GM12874 (cell line): ENCODE measurements at regions not wholly inside any gene's neighbourhood (a gene's known extent, or its start where the extent isn't known, plus 50 kb on each side); places are given as distances from the start of the nearest gene placed in this dataset.

Source experiments
- CTCF ChIP-seq: IDR thresholded peaks from 2 replicates; pipeline ENCODE4 v1.5.1; 2011; ENCODE audit warnings: low read depth, mild to moderate bottlenecking, control low read depth, low read length, moderate library complexity; ENCODE audit not compliant: insufficient read depth

DNA sequence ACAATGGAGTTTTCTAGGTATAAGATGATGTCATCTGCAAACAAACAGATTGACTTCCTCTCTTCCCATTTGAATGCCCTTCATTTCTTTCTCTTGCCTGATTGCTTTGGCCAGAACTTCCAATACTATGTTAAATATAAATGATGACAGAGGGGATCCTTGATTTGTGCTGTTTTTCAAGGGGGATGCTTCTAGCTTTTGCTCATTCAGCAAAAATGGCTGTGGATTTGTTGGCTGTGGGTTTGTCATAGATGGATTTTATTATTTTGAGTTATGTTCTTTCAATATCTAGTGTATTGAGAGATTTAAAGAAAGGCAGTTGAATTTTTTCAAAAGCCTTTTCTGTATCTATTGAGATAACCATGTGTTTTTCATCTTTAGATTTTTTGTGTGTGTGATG is 662.4 kb upstream of the EYS start:
- TF ChIP-seq CTCF: no peak

DNA sequence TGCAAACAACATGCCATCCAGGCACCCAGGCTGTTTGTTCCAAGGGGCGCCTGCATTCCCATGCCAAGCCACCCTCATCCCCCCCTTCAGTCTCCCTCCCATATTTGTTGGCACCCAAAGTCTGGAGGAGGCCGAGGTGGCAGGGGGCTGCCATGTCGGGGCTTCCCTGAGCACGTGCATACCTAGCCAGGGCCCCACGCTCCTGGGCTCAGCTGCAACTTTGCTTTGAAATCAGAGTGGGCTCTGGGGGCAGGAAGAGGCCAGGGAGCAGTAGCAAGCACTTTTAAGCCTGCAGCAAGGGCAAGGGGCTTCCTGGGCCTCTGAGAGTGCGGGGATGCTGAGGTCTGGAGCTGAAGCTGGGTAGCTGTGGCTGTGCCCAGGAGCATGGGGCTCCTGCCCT is 655.9 kb upstream of the EYS start:
- no peak for TF ChIP-seq CTCF

GRCh38 chr6:66361886-66362285 is 654.9 kb upstream of the EYS start:
- no peak for TF ChIP-seq CTCF

- TF ChIP-seq CTCF: no peak
Measured at GRCh38 chr6:66357781-66358180, 650.8 kb upstream of the EYS start.

- TF ChIP-seq CTCF: no peak
Measured at GRCh38 chr6:66355471-66355870, 648.4 kb upstream of the EYS start.

DNA sequence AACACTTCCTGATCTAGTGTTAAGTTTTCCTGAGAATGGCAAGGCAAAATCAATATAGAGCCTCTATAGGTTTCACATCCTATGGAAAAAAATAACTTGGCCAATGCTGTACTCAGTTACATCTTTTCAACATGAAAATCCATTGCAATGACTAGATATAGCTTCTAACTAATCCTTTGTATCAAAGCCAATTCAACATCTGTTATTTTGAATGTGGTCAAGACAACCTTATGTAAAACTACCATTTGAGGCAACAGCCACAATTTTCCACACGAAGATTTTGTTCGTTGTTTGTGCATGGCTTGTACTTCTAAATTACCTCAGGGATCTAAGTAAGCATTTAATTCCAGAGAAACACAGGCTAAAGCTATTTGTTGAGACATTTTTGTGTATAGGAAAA is 637.8 kb upstream of the EYS start:
- no peak for TF ChIP-seq CTCF

- TF ChIP-seq CTCF: no peak
Measured at GRCh38 chr6:66340736-66341135, 633.7 kb upstream of the EYS start.

DNA sequence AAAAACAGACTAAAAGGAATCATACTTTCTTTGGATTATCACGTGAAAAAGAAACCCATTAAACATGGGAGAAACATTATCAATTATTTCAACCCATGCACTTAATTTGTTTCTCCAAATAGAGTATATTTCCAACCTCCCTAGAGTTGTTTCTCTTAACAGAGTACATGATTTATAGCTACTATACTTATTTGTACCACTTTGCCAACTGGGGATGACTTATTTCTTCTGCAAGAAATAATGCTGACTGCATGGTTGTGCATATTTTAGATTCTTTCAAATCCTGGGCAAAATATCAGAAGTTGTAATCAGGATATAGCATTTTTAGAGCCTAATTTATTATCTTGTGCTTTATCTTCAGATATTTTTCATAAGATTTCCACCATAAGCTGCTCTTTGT is 629.1 kb upstream of the EYS start:
- no peak for TF ChIP-seq CTCF
